C4-2B (cell line): ENCODE measurements at regions not wholly inside any gene's neighbourhood (a gene's known extent, or its start where the extent isn't known, plus 50 kb on each side); places are given as distances from the start of the nearest gene placed in this dataset.

Experiments used
- ZFX ChIP-seq: fragments of 450-650 bp; IDR thresholded peaks from 2 replicates; pipeline ENCODE4 v1.6.1; 2017
- TF ChIP-seq, protein P1 (sequence below): fragments of 450-650 bp; conservative IDR thresholded peaks from 2 replicates; pipeline ENCODE4 v1.5.1; 2017; ENCODE audit warnings: mild to moderate bottlenecking

DNA sequence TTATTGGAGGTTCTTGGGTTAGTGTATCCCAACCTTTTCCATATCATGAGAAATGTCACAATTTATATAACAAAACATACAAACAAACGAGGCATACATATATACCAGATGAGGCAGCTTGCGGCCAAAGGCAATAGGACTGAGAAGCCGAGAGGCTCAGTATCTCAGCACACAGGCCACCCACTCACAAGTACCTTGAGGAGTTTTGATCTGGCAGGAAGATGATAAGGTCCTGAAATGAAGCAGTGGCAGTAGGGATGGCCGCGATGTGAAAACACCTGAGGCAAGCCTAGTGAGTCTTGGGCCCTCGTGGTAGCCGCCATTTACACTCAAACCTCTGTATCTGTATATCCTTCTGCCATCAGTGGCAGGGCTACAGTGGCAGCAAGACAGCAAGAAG, 55.3 kb upstream of the PRPS1 start:
- TF ChIP-seq, protein P1, sequence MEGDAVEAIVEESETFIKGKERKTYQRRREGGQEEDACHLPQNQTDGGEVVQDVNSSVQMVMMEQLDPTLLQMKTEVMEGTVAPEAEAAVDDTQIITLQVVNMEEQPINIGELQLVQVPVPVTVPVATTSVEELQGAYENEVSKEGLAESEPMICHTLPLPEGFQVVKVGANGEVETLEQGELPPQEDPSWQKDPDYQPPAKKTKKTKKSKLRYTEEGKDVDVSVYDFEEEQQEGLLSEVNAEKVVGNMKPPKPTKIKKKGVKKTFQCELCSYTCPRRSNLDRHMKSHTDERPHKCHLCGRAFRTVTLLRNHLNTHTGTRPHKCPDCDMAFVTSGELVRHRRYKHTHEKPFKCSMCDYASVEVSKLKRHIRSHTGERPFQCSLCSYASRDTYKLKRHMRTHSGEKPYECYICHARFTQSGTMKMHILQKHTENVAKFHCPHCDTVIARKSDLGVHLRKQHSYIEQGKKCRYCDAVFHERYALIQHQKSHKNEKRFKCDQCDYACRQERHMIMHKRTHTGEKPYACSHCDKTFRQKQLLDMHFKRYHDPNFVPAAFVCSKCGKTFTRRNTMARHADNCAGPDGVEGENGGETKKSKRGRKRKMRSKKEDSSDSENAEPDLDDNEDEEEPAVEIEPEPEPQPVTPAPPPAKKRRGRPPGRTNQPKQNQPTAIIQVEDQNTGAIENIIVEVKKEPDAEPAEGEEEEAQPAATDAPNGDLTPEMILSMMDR, result no peak
- no peak for TF ChIP-seq ZFX
